Cerebellar cortex (tissue), 1 donor: ENCODE measurements at regions not wholly inside any gene's neighbourhood (a gene's known extent, or its start where the extent isn't known, plus 50 kb on each side); places are given as distances from the start of the nearest gene placed in this dataset.

Experiments
- DNase-seq: peaks from one replicate; pipeline ENCODE4 v3.0.0-alpha.2; 2015; ENCODE audit warnings: low spot score

GRCh38 chr2:761384-761783 is 84.2 kb upstream of the TMEM18 start:
- no peak for DNase-seq

DNA sequence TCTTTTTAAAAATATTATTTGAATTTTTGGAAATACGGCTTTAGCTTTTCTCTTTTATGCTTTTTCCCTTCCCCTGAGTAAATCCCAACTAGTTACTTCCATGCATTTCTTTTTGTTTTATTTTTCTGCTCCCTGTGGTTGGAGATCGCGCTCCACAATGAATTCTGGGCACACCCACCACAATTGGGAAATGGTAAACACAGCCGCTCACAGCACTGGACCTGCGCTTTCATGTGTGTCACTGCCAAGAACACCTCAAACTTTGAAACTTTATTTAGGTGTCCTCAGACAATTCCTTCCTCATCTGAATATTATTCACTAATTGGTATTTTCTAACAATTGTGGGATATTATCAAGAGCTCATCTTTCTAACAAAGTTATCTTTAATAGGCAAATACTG is 82.8 kb upstream of the TMEM18 start:
- DNase-seq: no peak

- DNase-seq: no peak
Measured at GRCh38 chr2:758073-758820, 81.0 kb upstream of the TMEM18 start.

- no peak for DNase-seq
Measured at GRCh38 chr2:753123-753522, 75.9 kb upstream of the TMEM18 start.

- DNase-seq: no peak
Measured at GRCh38 chr2:751474-751873, 74.3 kb upstream of the TMEM18 start.

GRCh38 chr2:750628-751027 is 73.4 kb upstream of the TMEM18 start:
- DNase-seq: no peak

- no peak for DNase-seq
Measured at GRCh38 chr2:747762-748351, 70.7 kb upstream of the TMEM18 start.

- DNase-seq: no peak
Measured at GRCh38 chr2:746697-747096, 69.5 kb upstream of the TMEM18 start.

GRCh38 chr2:744088-744487 is 66.9 kb upstream of the TMEM18 start:
- no peak for DNase-seq

DNA sequence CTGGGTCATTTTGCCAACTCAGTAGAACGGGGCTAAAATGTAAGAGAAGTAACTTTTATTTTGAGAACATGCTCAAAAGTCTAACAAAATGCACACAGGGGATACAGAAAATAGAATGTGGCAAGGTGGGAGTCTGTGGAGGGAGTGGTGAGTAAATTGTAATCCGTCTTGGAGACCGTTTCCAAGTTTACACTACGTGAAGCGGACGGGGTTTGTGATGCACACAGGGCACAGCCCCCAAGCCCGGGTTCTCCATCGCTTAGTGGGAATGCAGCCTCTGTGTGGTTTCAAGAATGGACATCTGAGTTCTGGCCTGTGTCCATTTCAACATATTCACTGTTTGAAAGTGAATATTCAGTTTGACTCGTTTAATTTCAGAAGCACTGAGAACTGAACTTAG is 65.0 kb upstream of the TMEM18 start:
- DNase-seq: no peak

- no peak for DNase-seq
Measured at GRCh38 chr2:741195-741496, 63.9 kb upstream of the TMEM18 start.

GRCh38 chr2:740322-741194 is 63.4 kb upstream of the TMEM18 start:
- peak; percentile 93 for DNase-seq

- DNase-seq: peak; percentile 78
Measured at GRCh38 chr2:739864-740321, 62.7 kb upstream of the TMEM18 start.

DNA sequence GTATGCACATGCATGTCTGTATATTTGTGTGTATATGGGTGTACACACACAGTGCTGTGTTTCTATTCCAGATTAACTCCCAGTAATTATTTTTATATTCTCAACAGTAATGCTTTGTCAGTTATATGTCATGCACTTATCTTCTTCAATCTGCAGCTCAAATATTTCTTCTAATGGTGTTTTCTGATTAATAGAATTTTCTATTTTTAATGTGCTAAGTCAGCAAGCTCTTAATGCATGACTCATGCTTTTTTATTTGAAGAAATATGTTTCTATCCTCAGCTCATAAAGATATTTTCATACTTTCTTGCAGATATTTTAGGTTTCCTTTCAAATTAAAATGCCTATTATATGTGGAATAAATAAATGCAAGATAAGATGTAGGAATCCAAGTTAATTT is 59.7 kb upstream of the TMEM18 start:
- no peak for DNase-seq

- DNase-seq: no peak
Measured at GRCh38 chr2:735670-736218, 58.5 kb upstream of the TMEM18 start.

DNA sequence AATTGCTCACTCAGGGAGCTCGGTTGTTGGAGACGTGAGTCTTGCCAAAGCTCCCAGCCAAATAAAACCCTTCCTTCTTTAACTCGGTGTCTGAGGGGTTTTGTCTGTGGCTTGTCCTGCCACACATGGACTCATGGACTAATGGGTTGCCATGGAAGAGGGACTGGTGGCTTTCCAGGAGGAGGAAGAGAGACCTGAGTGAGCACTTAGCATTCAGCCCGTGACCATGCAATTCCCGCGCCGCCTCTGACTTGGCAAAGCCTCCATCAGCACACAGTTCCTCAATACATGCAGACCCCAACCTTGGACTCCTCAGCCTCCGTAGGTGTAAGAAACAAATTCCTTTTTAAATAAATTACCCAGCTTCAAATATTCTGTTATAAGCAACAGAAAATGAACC is 57.3 kb upstream of the TMEM18 start:
- no peak for DNase-seq

DNA sequence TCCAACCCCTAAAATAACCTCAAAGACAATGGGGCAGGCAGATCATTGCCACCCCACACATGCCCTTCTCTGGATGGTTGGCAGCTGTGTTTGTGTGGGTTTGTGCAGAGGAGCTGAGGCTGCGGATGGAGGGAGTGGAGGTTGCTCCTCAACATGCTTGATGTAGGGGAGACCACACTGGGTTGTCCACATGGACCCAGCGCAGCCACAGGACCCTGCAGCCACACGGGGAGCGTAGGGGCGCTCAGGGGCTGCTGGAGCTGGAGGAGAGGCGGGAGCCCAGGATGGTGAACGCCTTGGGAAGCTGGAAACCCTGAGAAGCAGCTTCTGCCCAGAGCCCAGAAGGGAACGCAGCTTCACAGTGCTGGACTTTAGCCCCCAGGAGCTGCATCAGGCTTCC is 56.3 kb upstream of the TMEM18 start:
- no peak for DNase-seq

GRCh38 chr2:733001-733400 is 55.8 kb upstream of the TMEM18 start:
- DNase-seq: no peak

DNA sequence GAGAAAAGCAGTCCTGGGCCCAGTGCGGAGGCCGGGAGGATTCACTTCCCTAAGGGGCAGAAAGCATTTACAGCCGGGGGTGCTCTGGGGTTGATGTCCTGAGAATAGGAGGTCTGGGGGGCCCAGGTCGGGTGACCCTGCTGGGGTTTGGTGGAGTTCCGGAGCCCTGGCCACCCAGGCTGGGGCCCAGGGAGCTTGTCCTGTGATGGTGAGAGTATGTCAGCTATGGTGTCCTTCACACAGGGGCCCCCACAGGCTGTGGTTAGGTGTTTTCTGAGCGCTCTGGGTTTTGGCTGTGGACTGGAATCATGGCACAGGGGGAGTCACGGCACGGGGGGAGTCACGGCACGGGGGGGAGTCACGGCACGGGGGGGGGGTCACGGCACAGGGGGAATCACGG is 54.5 kb upstream of the TMEM18 start:
- no peak for DNase-seq

DNA sequence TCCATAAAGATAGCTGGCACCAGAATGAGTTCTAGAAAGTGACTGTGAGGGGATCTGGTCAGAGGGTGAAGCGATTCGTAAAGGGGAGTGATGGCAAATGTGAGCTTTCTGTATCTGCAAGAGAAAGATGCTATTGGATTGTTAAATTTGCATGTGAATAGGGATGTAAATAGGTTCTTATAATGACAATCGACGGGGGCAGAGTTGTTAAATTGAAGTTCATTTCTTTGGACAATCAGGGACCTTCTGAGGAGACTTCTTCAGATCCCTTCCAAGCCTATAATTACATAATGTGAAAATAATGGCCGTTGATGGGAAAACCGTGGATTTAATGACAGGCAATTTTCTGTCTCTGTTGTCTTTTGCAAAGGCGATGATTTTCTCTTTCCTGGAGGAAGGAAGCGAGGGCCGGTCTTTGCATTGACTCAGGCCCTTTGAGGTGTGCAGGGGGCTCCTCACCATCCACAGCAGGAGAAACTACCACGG is 52.2 kb upstream of the TMEM18 start:
- no peak for DNase-seq

- no peak for DNase-seq
Measured at GRCh38 chr2:728165-728564, 51.0 kb upstream of the TMEM18 start.

DNA sequence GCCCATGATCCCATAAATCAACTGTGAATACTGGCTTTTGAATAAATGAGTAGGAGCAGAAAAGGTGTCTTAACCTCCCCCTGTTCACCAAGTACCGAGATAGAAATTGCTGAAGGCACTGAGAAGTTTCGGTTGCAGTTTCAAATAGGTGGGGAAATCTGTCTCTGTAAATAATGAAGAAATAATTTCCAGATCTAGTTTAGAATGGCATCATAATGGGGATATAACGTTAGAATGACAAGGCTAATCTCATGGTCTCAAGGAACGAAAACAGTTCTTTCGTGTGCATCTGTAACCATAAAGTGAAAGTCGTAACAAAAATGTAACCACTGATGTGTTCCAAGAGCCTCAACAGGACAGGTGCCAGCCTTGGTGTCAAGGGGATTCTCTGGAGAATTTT is 49.9 kb upstream of the TMEM18 start:
- no peak for DNase-seq
